SK-N-SH treated with all-trans-retinoic acid at 6 μM for 48 hours (cell line): ENCODE measurements at regions not wholly inside any gene's neighbourhood (a gene's known extent, or its start where the extent isn't known, plus 50 kb on each side); places are given as distances from the start of the nearest gene placed in this dataset.

Source experiments
- BACH2 ChIP-seq: fragments of 250-450 bp; sonication (Bioruptor Pico); IDR thresholded peaks from 2 replicates; pipeline ENCODE4 v1.9.0; 2021; ENCODE audit warnings: mild to moderate bottlenecking, borderline replicate concordance
- ESRRG ChIP-seq: fragments of 250-450 bp; sonication (Bioruptor Pico); IDR thresholded peaks from 2 replicates; pipeline ENCODE4 v1.6.1; 2021; ENCODE audit warnings: mild to moderate bottlenecking
- PPARA ChIP-seq: fragments of 250-450 bp; sonication (Bioruptor Pico); IDR thresholded peaks from 2 replicates; pipeline ENCODE4 v1.5.0; 2020; ENCODE audit warnings: mild to moderate bottlenecking, borderline replicate concordance
- RARB ChIP-seq: fragments of 250-450 bp; sonication (Bioruptor Pico); IDR thresholded peaks from 2 replicates; pipeline ENCODE4 v1.8.0; 2021; ENCODE audit warnings: mild to moderate bottlenecking, moderate library complexity
- ZC3H10 ChIP-seq: fragments of 250-450 bp; sonication (Bioruptor Pico); IDR thresholded peaks from 2 replicates; pipeline ENCODE4 v1.5.1; 2021; ENCODE audit warnings: mild to moderate bottlenecking, moderate library complexity
- ZFP3 ChIP-seq: fragments of 250-450 bp; sonication (Bioruptor Pico); IDR thresholded peaks from 2 replicates; pipeline ENCODE4 v1.5.0; 2020; ENCODE audit warnings: mild to moderate bottlenecking, moderate library complexity
- ZFP30 ChIP-seq: fragments of 450-650 bp; formaldehyde crosslinking; IDR thresholded peaks from 2 replicates; pipeline ENCODE4 v1.5.0; 2022; ENCODE audit warnings: mild to moderate bottlenecking, moderate library complexity
- ZNF8 ChIP-seq: fragments of 450-650 bp; formaldehyde crosslinking; IDR thresholded peaks from 2 replicates; pipeline ENCODE4 v1.5.0; 2020; ENCODE audit warnings: mild to moderate bottlenecking, moderate library complexity
- TF ChIP-seq, protein P1 (sequence below): fragments of 250-450 bp; sonication (Bioruptor Pico); IDR thresholded peaks from 2 replicates; pipeline ENCODE4 v1.8.0; 2021; ENCODE audit warnings: low read depth, mild to moderate bottlenecking, moderate library complexity, borderline replicate concordance
- TF ChIP-seq, protein P2 (sequence below): fragments of 250-450 bp; sonication (Bioruptor Pico); IDR thresholded peaks from 2 replicates; pipeline ENCODE4 v1.5.0; 2020; ENCODE audit warnings: mild to moderate bottlenecking, moderate library complexity

DNA sequence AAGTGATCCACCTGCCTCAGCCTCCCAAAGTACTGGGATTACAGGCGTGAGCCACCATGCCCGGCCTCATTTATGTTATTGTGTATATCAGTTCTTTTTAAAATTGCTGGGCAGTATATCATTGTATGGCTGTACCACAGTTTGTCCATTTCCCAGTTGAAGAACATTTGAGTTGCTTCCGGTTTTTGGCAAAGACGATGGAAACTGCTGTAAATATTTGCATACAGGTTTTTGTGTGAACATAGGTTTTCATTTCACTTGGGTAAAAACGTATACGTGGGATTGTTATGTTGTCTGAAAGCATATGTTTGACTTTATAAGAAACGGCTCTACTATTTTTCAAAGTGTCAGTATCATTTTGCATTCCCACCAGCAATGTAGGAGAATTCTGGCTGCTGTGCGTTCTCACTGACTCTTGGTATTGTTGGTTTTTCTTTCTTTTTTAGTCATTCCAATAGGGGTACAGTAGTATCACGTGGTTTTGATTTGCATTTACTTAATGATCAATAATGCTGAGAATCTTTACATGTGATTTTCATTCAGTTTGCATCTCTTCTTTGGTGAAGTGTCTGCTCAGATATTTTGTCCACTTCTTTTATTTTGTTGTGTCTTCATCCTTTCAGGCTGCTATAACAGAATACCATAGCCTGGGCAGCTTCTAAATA, 63.2 kb upstream of the GOT2 start:
- TF ChIP-seq, protein P1, sequence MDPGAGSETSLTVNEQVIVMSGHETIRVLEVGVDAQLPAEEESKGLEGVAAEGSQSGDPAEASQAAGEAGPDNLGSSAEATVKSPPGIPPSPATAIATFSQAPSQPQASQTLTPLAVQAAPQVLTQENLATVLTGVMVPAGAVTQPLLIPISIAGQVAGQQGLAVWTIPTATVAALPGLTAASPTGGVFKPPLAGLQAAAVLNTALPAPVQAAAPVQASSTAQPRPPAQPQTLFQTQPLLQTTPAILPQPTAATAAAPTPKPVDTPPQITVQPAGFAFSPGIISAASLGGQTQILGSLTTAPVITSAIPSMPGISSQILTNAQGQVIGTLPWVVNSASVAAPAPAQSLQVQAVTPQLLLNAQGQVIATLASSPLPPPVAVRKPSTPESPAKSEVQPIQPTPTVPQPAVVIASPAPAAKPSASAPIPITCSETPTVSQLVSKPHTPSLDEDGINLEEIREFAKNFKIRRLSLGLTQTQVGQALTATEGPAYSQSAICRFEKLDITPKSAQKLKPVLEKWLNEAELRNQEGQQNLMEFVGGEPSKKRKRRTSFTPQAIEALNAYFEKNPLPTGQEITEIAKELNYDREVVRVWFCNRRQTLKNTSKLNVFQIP = no peak
- TF ChIP-seq ZNF8 = no peak
- no peak for TF ChIP-seq ZFP3 (CRISPR knock-in tag)
- no peak for TF ChIP-seq RARB (CRISPR knock-in tag)
- TF ChIP-seq ZFP30 = no peak
- no peak for TF ChIP-seq BACH2 (CRISPR knock-in tag)
- TF ChIP-seq ESRRG (CRISPR knock-in tag) = no peak
- TF ChIP-seq, protein P2, sequence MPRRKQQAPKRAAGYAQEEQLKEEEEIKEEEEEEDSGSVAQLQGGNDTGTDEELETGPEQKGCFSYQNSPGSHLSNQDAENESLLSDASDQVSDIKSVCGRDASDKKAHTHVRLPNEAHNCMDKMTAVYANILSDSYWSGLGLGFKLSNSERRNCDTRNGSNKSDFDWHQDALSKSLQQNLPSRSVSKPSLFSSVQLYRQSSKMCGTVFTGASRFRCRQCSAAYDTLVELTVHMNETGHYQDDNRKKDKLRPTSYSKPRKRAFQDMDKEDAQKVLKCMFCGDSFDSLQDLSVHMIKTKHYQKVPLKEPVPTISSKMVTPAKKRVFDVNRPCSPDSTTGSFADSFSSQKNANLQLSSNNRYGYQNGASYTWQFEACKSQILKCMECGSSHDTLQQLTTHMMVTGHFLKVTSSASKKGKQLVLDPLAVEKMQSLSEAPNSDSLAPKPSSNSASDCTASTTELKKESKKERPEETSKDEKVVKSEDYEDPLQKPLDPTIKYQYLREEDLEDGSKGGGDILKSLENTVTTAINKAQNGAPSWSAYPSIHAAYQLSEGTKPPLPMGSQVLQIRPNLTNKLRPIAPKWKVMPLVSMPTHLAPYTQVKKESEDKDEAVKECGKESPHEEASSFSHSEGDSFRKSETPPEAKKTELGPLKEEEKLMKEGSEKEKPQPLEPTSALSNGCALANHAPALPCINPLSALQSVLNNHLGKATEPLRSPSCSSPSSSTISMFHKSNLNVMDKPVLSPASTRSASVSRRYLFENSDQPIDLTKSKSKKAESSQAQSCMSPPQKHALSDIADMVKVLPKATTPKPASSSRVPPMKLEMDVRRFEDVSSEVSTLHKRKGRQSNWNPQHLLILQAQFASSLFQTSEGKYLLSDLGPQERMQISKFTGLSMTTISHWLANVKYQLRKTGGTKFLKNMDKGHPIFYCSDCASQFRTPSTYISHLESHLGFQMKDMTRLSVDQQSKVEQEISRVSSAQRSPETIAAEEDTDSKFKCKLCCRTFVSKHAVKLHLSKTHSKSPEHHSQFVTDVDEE = no peak
- no peak for TF ChIP-seq ZC3H10 (CRISPR knock-in tag)
- TF ChIP-seq PPARA = no peak
